GM19468 (cell line): ENCODE measurements at regions not wholly inside any gene's neighbourhood (a gene's known extent, or its start where the extent isn't known, plus 50 kb on each side); places are given as distances from the start of the nearest gene placed in this dataset.

Experiments
- ATAC-seq: cut with Tn5 transposase; IDR thresholded peaks from one replicate; pipeline ENCODE4 v1.9.1; 2021; ENCODE audit warnings: mild to moderate bottlenecking, moderate library complexity, moderate number of reproducible peaks; ENCODE audit not compliant: unreplicated experiment; ENCODE audit errors: extremely low read depth

DNA sequence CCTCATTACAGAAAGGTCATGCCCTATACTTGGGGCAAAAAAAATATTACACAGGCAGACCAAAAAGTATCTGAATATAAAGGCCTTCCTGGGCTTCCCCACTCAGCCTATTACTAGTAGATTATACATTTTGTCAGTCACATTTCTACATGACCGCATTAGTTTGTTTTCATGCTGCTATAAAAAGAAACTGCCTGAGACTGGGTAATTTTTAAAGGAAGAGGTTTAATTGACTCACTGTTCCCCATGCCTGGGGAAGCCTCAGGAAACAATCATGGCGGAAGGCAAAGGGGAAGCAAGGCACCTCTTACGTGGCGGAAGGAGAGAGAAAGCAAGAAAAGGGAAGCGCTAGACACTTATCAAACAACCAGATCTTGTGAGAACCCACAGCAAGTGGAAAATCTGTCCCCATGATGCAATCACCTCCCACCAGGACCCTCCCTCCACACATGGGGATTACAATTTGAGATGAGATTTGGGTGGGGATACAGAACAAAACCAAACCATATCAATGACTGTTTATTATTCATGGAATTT is 1312.0 kb downstream of the PCDH7 start:
- ATAC-seq = no peak

DNA sequence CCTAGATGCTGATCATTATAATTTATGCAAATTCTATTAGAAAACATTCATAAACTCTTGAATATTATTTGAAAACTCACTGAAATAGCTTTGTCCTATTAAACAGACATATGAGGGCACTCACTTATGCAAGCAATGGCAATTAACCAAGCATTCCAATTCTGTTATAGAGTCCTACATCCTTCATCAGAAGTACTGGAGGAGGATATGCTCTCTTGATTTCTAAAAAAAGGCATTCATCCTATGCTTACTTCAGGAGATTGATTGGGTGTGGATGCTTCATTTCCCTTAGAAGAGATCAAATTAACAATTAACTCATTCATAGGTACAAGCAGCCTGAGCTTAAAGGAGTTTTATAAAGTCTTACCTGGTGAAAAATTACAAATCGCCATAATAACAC is 1317.2 kb downstream of the PCDH7 start:
- no peak for ATAC-seq

DNA sequence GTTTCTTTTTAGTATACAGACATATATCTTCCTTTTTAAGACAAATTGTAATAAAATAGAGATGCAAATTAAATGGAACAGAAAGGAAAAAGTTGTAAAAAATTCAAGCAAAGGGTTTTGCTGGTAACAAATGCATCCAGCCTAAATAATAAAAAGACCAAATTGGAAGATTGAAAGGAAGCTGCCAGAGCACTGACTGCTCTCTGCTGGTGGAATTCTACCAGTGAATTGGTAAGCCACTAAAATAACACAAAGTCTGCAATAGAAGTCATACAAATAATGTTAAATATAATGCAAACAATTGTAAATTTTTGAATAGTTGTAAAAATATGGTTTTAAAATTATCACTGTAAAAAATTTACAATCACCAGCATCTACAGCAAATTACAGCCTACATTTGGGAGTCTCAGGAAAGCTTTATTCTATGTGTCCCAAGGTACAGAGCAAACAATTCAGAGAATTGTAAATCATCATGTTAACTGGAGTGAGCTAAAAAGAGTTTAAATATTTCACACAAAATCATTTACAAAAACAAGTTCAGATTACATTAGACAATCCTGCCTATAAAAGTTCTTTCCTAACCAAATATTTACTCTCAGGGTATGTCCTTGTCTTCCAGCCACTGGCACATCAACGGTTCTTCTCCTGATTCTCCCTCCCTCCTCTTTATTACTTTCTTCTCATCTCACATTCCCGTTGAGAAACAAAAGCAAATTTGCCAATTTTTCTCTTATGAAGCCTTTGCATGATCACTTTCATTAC is 1322.5 kb downstream of the PCDH7 start:
- no peak for ATAC-seq

DNA sequence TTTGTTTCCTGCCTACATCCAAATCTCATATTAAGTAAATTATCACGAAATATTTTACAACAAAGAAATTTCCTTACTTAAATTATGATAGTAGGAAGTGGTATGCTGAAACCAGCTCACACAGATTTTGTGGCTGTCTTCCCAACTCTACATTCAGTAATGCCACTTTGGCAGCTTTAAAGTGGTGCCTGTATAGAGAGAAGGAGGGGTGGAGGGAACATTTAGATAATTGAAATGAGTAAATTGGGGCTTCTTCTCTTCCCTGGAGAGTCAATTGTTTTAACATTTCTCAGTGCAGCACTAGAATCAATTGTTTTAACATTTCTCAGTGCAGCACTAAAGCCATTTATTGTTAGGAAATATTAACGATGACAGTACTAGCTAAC is 1323.1 kb downstream of the PCDH7 start:
- ATAC-seq = no peak

DNA sequence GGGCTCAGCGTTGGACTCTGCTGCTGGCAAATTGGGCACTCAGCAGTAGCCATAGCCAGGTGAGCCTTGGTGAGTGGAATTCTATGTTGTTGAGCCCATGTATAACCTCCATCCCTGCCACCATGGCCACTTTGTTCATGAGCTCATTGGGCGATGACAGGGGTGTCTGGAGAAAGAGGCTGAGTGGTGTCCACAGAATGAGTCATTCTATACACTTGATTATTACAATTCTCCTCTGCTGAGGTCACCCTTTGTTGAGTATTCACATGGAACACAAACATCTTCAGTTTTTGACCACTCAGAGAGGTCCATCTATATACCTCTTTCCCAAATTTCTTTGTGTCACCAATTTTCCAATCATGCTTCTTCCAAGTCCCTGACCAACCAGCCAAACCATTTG is 1341.7 kb downstream of the PCDH7 start:
- ATAC-seq = no peak

DNA sequence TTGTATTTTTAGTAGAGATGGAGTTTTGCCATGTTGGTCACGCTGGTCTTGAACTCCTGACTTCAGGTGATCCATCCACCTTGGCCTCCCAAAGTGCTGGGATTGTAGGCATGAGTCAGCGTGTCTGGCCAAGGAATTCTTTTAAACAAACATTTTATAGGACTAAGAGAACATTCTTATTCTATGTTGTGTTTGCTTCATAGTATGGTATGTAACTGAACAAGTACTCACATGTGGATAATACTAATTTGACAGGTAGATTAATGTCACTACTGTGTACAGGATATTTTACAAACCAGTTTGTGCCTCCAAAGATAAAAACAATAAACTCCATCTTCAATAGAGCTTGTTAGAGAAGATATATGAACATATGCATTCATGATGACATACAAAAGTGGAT is 1353.4 kb downstream of the PCDH7 start:
- no peak for ATAC-seq

DNA sequence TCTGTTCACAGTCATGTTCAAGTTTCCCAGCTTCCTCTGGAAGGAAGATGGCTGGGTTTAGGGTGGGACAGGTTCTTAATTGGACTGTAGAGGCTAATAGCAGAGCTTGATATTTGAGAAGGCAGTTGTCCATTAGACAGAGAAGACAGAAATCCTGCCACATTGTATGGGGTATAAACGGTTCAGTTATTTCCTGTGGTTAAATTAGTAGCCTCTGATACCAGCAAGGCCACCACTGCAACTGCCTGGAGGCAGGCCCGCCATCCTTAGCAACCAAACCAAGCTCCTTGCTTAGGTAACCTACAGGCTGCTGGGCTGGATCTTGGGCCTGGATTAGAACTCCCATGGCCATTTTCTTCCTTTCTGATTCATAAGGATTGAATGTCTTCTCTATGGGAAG is 1367.0 kb downstream of the PCDH7 start:
- ATAC-seq = no peak

DNA sequence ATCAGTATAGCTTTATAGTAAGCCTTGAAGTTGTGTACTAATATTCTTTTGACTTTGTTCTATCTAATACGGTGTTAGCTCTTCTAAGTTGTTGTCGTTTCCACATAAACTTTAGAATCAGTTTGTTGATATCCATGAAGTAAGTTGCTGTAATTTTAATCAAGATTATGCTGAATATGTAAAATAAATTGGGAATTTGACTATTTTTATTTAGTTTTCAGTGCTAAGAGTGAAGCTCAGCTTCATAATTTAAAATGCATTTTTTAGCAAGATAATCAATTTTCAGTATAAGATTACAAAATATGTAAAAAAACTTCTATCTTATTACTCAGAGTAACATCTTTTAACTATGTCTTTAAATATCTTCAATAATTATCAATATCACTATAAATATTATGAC is 1374.8 kb downstream of the PCDH7 start:
- ATAC-seq = no peak

DNA sequence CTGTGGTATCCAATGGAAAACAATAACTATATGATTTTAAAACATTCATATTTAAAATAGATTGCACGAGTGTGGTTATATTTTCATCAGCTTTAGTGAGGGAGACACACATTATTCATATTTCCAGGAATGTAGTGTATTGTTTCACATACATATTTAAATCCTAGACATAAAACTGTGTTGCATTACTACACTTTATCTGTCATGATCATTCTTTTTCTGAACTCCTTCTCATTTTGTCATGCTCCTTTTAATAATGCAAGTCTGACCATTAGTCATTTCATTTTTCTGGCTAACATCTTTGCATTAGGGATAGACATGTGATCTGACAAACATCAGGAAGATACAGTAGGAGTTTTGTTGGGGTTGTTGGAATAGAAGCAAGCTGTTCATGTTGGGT is 1382.7 kb downstream of the PCDH7 start:
- no peak for ATAC-seq

DNA sequence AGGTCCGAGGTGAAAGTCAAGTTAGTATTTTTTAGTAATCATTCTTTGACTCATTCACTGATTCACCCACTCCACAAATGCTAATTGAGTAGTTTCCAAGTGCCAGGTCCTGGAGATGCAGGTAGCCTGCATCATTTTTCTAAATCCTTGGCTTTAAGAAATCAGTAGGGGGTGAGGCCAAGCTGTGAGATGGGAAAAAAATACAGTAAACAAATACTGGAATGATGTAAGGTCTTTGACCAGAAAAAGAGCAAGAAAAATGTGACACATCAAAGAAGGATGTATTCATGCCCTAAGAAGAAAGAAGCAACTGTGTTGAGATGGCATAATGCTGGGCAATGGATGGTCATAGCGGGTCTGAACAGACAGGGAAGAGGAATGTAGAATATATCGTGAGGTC is 1386.6 kb downstream of the PCDH7 start:
- no peak for ATAC-seq

DNA sequence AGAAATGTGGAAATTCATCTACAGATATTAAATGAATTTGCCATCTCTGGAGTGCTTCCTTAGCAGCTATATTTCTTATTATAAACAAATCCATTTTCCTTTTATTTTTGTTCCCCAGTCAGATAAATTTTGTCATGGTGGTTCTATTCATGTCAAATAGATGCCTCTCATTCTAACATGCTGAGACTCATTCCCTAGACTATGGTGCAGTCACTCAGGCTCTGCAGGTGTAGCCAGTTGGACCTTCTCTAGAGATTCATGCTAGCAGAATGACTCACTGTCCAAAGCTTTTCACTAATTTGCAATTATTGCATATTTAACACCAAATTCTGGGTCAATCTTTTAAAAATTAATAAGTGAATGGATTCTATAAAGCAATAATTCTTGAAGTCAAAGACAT is 1392.7 kb downstream of the PCDH7 start:
- no peak for ATAC-seq

DNA sequence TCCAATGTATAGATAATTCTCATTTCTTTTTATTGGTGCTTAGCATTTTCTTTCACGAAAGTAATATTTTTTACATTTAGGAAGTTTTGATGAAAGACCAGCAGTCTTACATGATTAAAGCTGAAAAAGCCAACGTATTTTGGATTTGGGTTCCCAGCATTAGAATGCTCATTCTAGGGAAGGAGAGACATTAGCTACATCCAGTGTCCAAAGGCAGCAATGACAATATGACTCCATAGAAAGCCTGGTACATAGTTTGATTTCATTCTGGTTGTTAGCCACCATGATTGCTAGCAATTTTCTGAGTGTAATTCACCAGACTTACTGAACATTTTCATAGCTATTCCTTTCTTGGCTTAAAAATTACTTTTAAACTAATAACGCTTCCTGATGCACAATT is 1397.5 kb downstream of the PCDH7 start:
- ATAC-seq = no peak

DNA sequence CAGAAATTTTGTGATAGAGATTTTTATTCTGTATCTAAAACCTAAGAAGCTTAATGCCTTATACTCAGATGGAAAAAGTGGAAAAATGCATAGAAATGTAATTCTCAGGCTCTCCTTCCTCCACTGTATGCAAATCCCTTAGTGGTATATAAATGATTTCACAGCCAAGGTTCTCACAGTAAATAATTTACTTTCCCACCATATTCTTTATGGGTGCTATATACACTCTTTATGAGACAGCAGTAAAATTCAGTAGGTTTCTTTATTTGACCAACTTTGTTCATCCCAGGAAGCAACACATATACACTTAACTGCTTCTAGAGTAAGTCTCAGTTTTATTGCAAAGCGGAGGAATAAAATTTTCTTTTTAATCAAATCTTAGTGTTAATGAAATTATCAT is 1399.7 kb downstream of the PCDH7 start:
- ATAC-seq = no peak

DNA sequence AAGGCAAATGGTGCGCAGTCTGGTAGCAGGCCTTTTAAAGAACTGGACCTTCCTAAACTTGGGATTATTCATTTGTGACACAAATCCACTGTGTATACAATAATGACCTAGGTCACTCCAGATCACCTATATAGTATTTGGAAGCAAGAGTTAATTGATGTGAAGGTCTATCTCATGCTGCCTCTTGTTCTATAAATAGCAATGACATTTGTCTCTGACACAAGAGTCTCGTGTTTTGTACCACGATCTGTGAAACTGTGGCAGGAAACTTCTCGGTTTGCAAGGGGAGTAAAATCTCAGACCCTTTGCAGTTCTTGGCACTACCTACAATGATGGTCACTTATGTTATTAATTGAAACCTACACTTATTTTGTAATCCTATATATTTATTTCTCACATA is 1408.4 kb downstream of the PCDH7 start:
- ATAC-seq = no peak

DNA sequence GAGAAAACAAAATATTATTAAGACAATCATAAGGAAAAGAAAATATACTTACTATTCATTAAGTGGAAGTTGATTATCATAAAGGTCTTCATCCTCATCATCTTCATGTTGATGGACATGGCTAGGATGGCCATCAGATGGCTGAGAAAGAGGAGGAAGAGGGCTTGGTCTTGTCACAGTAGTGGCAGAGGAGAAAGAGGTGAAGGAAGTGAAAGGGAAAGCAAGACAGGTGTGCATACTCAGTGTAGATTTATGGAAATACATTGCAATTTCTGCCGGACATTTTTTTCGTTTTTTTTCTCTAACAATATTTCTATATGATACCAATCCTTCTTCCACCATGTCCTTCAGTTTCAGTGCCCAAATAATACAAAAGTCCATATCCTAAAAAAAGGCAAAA is 1409.8 kb downstream of the PCDH7 start:
- ATAC-seq = no peak

DNA sequence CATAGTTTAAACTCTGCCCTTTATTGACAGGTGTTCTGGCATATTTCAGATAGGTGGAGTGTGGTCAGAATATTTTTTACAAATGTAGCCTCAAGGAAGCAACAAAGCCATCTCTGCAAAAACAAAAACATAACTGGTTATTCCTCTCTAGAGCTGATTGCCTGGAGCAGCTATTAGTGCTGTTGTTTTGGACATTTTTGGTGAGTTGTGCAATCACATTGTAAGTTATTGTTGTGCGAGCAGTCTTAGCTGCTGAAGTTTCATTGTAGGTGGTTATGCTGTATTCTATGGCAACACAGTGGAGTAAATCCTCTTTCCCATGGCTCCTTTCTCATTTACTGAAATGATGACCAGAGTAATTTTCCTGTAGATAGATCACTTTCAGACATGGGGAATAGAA is 1413.0 kb downstream of the PCDH7 start:
- ATAC-seq = no peak

DNA sequence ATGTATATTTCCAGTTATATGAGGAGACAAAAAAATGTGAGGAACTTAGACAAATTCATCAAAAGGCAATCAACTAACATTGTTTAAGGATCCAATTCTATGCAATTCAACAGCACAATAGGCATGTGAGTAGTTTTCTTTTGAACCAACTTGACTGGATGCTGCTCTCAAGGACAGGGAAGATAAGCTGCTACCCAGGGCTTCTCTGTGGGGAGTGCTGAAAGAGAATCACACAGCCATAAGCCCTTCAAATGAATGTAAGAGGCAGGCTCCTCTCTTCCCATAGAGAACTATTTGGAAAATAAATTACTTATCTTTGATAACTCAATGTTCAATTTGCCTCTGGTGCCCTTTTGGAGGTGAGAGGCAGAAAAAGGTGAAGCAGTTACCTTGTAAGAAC is 1413.6 kb downstream of the PCDH7 start:
- no peak for ATAC-seq

DNA sequence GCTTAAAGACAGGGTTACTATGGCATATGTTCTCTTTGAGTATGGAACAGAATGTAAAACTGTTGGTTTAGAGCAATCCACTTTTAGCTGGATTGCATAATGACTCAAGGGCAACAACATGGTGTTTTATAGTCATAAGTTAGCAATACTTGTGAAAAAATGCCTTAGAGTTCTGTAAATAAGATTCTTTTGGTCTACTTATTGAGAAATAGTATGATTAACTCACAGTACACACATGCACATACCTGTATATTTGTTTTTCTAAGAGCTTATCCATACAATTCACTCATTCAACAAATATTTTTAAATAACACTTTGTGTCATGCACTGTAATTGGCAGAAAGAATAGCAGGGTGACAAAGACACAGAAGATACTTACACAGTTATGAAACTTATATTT is 1415.5 kb downstream of the PCDH7 start:
- no peak for ATAC-seq

DNA sequence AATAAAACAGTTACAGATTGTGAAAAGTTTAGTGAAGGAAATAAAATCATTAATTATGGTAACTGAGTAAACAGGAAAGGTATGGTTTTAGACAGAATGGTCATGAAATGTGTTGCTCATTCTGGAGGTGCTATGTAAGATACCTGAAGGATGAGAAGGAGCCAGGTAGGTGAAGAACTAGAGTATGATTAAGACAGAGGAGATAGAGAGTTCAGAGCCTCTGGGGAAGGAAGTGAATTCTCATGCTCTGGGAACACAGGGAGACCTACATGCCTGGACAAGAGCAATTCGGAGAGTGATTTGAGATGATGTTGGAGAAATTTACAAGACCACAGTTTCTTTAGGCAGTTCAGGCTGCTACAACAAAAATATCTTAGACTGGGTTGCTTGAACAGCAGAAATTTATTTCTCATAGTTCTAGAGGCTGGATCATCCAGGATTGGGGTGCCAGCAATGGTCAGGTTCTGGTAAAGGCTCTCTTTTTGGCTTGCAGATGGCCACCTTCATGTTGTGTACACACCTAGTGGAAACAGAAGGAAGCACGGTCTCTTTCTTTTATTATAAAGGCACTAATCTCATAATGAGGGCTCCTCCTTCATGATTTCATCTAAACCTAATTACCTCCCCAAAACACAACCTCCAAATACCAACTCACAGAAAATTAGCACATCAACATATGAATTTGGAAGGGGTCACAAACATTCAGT is 1416.1 kb downstream of the PCDH7 start:
- ATAC-seq = no peak

DNA sequence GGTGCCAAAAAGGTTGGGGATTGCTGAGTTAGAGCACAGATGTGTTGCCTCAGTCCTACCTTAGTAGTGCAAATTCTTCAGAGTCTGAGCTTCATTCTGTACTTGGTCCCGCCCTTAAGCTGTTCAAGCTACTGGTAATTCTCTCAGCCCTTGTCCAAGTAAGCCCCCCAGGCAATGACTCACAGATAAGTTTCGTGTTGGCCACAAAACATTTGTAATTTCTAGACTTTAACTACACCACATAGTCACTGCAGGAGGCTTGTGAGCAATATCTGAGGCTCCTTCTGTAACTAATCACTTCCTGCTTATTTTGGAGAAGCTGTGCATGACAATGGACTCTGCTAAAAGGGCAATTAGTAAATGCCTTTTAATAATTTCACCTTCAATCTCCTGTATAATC is 1420.5 kb downstream of the PCDH7 start:
- no peak for ATAC-seq

DNA sequence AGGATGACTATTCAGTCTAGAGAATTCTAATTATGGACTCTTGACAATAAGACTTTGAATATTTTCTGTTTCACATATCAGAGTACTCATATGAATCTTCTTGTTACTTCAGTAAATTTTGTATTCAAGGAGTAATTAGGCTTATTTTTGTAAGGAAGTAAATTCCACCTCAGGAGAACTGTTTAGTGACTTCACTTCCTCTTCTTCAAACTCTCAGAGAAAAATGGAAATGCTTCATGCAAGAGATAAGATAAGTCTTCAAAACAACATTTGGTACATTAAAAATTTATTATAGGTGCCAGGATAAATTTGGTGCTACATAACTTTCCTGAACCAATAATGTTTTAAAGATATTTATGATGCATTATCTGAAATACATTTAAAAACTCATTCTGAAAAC is 1421.9 kb downstream of the PCDH7 start:
- ATAC-seq = no peak

DNA sequence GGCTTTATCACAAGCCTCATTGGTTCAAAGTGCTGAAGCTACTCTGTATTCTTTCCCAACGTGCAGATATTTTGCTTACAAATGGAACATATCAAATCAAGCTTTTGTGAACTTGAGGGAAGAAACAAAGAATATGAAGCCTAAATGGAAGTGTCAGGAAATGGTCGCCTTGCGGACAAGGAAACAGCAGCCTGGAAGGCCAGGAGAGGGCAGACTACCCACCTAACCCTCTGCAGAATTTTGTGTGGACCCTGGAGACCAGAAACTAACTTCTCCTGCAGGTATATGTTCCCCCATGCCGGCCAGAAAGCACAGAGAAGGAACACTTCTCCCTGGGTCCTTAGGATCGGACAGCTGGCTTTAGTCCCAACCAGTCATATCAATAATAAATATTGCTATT is 1425.8 kb downstream of the PCDH7 start:
- no peak for ATAC-seq
